TTC549 (cell line): ENCODE measurements at regions not wholly inside any gene's neighbourhood (a gene's known extent, or its start where the extent isn't known, plus 50 kb on each side); places are given as distances from the start of the nearest gene placed in this dataset.
"Not testable (repeated sequence)": the region's sequence is repeated elsewhere in the genome, so short reads cannot be mapped to it uniquely, and the experiment has no call there.

ENCODE experiments used
- FAIRE-seq: peaks from 2 replicates; lab custom pipeline; 2012; peaks lifted over from hg19 to GRCh38; lab: Jason Lieb, UNC

DNA sequence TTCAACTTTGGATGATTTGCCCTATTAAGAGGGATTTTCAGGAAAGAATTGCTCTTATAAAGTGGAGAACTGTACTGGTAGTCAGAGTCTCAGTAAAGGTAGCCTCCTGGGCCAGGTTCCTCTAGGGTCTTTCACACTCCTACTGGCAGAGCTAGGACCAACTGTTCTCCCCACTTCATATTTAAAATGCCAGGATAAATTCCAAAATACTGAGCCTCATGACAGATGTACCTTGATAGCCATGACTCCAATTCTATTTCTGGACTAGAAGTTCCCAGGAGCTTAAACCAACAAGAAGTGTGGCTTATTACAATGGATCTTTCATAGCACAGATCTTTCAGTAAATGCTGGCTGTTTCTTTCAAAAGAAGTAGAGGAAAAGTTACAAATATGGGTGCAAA is 126.5 kb downstream of the C12orf75 start:
- FAIRE-seq, result no peak

DNA sequence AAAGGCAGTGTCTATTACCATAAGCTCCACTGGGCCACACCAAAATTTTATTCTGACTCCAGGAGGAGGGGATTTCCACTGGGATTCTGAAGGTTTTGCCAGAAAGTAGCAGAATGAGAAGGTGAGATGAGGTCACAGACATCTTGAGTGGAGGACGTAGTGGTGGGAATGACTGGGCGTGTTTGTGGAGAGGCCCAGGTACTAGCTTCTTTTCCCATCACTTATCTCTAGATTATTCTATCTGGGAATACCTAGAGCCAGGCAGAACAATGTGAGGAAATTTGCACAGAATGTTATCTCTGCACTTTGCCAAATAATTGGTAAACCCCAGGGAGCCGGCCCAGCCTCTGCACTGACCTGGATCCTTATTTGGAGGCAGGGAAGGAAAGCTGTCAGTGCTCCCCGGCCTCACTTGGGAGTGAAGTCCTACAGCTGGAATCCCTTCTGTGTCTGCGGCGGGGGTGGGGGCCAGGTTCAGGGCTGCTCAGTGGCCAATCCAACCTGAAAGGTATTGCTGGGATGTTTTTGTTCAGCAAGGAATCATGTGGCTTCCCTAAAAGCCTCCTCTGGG is 129.4 kb downstream of the C12orf75 start:
- FAIRE-seq, result no peak

DNA sequence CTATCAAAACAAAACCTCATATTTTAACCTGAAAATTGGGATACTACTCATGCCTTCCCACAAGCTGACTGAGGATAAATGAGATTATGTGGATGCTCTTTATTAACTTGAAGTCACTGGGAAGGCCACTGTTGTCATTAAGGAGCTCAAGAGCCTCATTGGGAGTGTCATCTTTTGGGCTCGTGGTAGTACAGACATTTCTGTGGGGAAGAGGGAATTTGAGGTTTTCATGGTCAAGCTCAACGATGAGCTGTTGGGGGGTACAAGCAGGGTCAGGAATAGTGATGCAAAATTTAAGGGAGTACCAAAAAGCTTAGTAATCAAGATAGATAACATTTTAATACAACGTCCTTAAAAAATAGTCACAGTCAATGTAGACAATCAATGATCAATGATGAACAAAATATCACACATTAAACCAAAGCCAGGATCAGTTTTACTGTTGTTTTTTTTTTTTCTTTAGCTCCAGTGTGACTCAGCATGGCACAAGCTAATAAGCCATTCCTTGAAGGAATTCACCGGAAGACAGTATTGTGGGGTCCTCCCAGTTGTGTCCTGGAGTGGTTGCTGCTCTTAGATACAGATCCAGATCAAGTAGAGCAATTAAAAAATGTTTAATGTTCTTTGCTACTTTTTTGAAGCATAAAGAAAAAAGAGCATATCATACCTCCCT is 130.9 kb downstream of the C12orf75 start:
- no peak for FAIRE-seq

DNA sequence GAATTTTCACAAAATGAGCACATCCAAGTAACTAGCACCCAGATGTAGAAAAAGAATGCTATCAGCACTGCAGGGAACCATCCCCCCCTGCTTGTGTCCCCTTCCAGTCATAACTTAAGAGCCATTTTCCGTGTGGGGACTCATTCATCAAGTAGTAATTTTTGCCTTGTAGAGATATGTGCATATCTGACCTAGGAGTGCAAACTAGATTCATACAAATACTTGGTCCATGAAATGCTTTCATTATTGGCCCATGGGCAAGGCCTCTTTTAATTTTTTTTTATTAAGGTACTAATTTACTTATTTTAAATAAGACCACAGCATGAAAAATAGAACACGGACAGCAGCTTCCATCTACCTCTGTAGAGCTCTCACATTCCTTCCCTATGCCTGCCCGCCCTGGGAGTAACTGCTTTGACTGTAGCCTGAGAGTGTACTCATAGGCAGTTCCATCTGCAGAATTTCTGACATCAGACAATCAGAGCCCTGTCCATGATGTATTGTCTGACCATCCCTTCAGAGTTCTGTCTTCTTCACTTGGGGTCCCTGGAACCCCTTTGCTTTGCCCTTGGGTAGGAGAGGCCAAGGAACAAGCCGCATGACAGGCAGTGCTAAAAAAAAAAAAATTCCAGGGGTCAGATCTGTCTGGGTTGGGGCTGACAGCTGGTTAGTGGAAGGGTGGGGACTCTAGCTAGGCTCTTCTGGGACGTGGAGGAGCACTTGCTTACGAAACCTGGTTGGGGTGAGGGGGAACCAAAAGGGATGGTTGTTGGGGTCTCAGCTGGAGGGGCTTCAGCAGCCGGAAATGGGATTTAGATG is 131.7 kb downstream of the C12orf75 start:
- no peak for FAIRE-seq

DNA sequence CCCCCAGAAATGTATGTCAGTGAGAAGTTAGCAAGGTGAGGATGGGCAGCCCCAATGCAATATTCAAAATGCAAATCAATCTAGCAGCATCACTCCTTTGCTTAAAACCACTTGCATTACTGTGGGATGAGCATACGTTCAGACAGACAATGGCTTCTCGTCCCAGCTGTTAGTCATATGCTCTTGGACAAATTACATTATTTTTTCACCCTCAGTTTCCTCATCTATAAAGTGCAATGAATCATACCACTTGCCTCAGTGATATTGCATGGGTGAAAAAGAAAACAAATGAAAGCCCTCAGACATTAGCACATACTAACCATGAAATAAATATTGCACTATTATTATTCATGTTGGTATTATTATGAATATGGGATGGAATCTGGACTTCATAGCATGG is 132.3 kb downstream of the C12orf75 start:
- FAIRE-seq, result no peak

DNA sequence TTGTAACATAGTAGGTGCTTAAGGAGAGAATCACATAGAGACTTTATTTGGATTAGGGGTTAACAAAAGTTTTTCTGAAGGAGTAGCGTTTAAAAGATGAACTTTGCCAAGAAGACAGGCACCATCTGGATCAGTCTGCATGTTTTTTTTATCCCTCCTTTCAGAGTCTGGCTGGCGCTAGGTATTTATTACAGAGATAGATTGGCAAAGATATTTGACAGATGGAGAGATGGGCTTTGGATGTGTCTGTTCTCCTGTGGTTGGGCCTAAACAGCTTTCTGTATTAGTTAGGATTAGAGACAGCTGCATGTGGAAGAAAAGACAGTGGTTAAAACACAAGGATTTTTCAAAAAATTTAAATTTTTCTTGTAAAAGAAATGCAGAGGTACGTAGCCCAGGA is 133.9 kb downstream of the C12orf75 start:
- FAIRE-seq, result no peak

DNA sequence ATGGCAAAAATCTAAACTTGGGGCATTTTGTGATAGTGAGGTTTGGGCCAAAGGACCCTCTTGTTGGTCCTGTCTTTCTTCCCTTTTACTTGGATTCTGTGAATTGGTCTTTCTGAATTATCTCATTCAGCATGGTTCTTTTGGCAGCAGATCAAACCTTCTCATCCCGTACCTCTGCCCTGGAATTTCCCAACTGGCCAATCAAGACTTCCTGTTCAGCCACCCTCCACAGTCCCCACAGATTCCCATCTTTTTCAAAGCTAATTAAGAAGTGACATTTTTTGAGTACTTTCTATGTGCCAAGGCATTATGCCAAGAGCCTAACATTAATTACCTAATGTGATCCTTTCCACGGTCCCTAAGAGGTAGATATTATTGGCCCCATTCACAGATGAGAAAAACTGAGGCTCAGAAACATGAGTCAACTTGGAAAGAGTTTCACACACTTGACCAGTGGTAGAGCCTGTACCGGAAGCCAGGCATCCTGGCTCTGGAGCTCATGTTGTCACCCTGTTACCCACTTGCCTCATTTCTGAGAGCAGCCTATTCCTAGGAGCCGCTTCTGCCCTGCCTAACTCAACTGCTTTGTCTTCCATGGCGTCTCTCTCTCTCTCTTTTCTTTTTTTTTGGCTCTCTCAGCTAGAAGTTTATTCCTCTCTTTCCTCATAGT is 135.9 kb downstream of the C12orf75 start:
- FAIRE-seq, result no peak

DNA sequence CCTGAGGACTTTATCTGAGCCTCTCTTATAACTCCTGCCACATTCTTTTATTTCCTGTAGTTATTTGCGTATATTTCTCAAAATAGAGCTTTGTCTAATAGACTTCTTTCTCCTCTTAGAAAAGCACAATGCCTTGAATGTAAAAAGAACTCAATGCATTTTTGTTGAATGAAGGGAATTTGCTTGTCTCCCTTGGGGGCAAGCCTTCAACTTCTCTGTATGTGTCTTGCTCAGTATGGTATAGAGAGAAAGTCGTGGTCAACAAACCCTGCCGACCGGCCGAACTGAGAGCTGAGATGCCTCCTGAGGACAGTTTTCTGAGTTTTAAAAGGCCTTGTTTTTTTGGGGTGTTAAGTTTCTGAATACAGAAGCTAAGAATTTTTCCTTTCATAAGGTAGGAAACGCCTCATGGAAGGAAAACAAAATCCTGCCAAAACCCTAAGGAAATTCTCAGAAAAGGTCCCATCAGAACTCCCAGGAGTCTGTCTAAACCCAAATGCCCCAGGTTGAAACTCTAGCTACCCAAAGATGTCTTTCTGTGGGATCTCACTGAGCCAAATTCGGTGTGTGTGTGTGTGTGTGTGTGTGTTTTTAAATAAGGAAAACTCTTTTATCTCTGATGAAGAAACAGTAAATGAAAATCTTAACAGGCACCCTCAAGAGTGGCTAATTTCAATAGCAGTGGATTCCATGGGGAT is 136.6 kb downstream of the C12orf75 start:
- no peak for FAIRE-seq

DNA sequence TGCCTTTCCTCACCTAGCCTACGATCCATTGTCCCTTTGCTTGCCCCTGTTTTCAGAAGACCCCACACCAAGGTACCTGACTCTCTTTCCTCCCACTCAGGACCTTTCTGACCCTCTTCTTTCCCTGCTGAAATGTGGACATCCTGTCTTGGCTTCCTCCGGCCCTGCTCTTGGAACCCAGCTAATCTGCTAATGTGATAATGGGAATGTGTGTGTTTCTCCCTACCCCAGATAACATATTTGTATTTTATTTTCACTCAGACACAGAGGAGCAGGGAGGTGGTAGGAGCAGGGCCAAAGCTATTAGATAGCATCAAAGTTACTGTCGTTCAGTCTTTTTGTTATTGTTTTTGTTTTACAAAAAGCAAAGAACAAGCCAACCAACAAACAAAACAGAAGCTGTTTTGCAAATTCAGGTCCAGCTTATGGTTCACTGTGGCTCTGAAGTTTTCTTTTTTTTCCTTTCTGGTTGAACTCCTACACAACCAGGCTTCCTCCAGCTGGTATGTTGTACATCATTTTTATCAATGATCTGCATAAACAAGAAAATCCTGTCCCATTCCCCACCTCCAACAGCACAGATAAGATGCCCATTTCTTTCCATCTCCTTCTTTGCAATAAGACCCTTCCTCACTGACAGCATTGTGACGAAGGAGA is 137.3 kb downstream of the C12orf75 start:
- FAIRE-seq, result no peak

DNA sequence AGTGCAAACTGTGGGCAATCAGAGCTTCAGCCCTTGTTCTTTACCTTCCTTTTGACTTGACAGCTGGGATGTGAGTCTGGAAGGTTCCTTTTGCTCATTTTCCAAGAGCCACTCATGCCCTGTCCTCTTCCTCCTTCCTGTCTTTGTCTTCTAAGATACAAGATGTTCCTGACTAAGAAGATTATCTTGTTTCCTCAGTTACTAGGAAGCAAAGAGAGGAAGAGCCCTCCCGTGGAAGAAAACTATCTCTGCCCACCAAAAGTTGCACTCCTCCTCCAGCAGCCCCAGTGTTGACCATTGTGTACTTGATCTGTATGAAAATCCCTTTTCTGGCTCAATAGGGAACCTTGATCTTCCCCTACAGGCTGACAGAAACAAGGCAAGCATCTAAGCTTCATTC is 138.0 kb downstream of the C12orf75 start:
- no peak for FAIRE-seq

DNA sequence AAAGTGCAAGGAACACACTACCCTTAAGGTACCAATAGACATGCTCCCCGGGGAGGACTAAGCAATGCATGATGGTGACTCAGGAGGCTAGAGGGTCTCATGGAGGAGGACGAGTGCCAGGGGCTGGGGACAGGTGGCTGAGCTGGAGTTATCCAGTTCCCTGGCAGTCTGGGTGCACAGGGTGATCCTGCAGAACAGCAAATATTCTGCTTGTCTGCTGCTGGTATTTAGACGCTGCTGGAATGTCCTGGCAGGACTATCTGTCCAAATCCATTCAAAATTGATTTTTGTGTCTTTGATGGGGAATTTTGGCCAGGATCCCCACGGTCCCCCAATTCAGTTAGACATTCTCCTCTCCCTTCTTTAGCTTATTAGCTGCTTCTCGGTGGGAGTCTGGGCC is 138.7 kb downstream of the C12orf75 start:
- no peak for FAIRE-seq

DNA sequence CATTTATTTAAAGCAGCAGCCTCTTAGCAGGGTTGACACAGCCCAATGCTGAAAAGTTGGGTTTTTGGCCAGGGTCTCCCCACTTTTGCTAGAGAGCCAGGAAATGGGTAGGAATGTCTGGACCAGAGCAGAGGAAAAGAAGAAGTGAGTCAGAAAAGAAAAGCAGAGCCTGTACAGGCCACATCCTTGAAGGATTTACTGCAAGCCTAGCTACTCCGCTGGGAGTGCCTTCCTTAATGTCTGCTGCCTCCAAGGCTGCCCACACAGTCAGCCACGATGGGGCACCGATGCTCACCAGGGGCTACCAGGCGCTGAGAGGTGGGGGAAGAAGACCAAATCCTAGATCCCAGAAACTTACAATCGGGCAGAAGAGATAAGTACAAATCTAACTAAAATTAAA is 139.2 kb downstream of the C12orf75 start:
- FAIRE-seq, result no peak

DNA sequence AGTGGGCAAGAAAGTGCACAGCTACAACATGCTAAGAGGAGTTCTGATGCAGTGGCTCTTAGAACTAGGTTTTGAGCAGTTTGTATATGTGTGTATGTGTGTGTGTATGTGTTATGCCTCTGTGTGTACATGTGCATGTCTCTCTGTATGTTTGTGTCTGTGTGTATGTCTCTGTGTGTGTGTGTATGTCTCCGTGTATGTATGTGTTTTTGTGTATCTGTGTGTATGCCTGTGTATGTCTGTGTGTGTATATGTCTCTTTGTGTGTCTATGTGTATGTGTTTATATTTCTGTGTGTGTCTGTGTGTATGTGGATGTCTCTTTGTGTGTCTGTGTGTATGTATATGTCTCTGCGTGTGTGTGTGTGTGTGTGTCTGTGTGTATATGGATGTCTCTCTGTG is 139.6 kb downstream of the C12orf75 start:
- no peak for FAIRE-seq

DNA sequence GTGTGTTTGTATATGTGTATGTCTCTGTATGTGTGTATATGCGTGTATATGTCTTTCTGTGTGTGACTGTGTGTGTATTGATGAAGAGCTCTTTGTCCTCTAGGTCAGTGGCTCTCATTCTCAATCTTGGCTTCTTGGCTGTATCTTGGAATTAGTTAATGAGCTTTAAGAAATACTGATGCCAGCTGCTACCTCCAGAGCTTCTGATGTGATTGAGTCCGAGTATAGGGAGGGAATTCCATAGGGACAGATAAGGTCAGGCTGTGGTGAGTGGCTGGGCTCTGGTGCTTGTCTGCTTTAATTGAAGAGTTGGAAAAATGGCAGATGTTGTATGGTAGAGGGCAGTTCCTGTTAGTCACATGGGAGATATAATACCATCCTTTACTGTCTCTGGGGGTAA is 140.1 kb downstream of the C12orf75 start:
- FAIRE-seq, result no peak

DNA sequence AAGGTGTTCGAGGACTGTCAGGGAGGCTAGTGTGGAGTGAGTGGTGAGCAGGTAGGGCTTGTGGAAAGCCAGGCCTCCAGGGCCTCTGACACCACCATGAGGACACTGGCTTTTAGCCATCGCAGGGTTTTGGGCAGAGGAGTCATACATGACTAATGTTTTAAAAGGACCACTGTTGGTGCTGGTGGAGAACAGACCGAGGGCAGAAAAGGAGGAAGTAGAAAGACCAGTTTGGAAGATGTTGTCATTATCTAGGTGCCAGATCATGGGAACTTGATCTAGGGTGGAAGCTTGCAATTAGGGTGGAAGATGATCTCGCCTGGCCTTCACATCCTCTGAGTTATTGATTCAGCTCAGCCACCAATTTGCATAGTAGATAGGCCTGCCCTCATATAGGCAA is 144.2 kb downstream of the C12orf75 start:
- no peak for FAIRE-seq

DNA sequence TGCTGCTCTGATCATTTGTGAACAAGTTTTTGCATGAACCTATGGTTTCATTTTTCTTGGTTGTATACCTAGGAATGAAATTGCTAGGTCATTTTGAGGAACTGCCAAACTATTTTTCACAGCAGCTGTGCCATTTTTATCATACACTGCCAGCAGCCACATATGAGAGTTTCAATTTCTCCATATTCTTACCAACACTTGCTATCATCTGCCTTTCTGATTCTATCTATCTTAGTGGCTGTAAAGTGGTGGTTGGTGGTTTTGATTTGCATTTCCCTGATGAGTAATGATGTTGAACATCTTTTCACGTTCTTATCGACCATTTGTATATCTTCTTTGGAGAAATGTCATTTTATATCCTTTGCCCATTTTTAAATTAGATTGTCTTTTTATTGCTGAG is 146.1 kb downstream of the C12orf75 start:
- FAIRE-seq, result no peak

DNA sequence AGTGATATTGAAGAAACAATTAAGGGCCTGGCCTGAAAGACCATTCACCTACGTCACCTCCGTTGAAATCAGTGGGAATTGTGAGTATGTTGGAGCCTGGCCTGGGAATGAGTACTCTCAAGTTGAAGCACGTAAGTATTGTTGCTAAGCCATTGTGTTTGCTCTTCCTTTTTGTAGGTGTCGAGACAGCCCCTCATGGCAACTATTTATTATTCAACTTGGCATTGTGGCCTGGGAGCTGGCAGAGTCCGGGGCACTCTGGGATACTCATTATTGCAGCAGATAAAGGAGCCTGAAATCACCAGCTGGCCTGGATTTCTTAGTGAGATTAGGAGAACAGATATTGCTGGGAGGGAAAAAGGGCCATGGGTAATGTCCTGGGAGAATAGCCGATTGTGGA is 147.4 kb downstream of the C12orf75 start:
- no peak for FAIRE-seq

DNA sequence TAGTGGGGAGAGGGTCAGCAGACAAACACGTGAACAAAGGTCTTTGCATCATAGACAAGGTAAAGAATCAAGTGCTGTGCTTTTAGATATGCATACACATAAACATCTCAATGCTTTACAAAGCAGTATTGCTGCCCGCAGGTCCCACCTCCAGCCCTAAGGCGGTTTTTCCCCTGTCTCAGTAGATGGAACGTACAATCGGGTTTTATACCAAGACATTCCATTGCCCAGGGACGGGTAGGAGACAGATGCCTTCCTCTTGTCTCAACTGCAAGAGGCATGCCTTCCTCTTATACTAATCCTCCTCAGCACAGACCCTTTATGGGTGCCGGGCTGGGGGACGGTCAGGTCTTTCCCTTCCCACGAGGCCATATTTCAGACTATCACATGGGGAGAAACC is 148.3 kb downstream of the C12orf75 start:
- FAIRE-seq, result not testable (repeated sequence)

DNA sequence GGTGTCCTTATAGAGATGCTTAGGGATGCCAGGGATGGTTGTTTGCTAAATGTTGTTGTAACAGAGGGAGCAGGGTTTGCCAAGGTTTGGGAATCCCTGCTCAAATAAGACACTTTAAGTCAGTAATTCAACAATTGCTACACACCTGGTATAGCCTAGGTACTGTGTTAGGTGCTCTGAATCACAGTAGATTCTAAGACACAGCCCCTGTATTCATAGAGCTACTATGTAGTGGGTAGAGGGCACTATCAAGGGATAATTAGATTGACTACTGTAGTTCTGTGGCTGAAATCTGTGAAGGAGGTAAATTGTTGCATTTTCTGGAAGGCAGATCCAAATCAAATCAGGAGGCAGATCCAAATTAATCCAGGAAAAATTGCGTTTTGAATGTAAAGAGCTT is 149.2 kb downstream of the C12orf75 start:
- FAIRE-seq, result no peak

DNA sequence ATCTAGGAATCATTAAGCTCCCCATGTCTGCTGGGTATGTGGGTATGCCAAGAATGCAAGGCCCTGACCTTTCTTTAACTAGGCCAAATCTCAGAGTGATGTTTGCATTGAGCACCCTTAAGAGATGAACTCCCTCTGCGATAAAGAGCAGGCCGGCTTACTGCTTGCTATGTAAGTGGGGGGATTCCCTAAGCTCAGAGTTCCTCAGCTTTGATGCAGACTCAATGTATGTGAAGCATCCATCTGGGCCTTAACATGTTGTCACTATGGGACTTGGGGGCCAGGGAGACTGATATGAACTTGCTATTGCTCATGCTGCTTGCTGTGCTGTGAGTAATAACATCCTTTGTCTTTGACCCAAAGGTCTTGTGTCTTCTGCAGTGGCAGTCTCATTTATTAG is 149.7 kb downstream of the C12orf75 start:
- FAIRE-seq, result no peak

DNA sequence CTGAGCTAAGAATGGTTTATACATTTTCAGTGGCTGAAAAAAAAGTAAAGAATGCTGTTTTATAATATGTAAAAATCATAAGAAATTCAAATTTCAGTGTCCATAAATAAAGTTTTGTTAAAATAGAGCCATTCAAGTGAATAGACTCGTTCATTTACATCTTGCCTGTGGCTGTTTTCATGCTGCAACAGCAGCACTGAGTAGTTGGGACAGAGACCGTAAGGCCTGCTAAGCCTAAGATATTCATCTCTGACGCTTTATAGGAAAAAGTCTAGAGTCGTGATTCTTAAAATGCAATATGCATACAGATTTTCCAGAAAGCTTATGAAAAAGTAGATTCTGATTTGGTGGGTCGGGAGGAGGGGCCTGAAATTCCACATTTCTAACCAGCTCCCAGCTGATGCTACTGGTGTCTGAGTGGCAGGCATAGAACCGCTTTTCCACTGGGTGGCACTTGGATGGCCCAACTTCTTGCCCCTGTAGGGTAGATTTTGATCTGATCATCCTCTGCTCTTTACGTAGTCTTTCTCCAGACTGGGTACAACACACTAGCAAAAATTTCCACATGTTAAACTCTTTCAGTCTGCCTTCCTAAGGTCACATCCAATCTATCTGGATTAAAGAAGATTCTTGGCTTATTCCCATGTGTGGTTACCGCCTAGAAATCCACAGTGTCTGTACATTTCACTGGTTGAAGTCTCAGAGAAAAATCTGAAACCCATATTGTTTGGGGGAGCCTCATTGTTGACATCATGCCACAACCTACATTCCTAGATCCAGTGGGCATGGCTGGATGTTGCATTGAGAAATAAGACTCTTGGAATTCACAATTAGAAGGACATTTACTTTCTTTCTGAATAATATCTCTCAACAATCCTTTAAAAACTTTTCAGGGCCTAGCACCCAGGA is 151.2 kb downstream of the C12orf75 start:
- no peak for FAIRE-seq
